GM18519 (cell line): ENCODE measurements at regions not wholly inside any gene's neighbourhood (a gene's known extent, or its start where the extent isn't known, plus 50 kb on each side); places are given as distances from the start of the nearest gene placed in this dataset.

Source experiments
- ATAC-seq: cut with Tn5 transposase; IDR thresholded peaks from one replicate; pipeline ENCODE4 v1.9.1; 2021; ENCODE audit warnings: mild to moderate bottlenecking, moderate library complexity; ENCODE audit not compliant: unreplicated experiment, low FRiP score

- ATAC-seq = no peak
Observed at GRCh38 chr9:21657966-21658667, 144.3 kb upstream of the MTAP start.

- ATAC-seq = no peak
Observed at GRCh38 chr9:21660976-21661375, 141.5 kb upstream of the MTAP start.

DNA sequence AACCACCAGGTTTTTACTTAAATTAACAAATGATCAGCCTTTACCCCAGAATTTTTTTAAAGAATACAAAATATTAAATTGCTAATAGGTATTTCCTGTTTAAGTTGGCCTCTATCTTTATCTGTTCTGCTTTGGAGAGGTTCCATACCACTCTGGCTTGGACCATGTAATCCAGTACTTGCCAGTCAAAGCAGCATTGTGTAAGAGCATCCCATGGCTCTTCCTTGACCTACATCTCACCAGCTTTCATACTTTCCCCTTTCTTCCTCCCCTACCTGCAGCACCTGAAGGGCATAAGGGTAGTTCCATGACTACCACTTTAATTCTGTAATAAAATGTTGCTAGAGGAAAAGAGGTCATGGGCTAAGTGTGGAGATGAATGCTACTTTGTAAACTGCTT lies 140.8 kb upstream of the MTAP start:
- no peak for ATAC-seq

- no peak for ATAC-seq
Observed at GRCh38 chr9:21668516-21668915, 133.9 kb upstream of the MTAP start.

- no peak for ATAC-seq
Observed at GRCh38 chr9:21669701-21670100, 132.7 kb upstream of the MTAP start.

DNA sequence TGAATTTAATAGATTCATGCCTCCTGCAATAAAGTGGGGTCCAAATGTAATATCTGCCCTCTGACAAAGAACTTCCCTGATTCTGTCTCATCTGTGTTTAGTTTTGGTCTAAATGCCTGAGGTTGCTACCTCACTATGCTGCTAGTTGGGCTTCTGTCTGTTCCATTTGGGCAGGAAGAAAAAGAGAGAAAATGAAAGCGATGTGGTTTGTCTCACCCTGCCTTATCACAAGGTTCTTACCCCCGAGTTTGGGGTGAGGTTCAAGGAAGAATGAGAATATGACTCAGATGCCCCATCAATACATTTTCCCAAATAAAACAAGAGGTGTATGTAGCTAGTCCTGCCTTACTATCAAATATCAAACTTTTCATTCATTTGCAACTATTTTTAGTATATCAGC lies 132.1 kb upstream of the MTAP start:
- ATAC-seq = no peak

GRCh38 chr9:21672140-21672539 lies 130.3 kb upstream of the MTAP start:
- ATAC-seq = no peak

DNA sequence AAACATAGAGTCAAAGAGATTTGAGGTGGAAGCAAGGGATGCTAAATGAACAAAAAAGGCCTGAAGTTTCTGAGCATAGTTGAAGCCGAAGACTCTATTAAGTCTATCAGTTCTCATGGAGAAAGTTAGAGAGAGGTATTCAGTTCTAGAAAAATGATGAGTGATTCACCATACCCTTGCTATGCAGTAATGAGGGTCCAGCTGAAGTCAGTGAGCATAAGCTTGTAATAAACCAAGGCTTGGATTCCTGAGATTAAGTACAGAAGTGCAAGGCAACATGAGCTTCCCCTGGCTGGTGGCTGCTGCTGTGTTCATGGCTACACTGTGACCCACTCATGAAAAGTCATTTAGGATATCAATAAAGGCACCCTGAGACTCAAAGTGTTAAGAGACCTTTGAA lies 129.7 kb upstream of the MTAP start:
- no peak for ATAC-seq

GRCh38 chr9:21674894-21675293 lies 127.5 kb upstream of the MTAP start:
- ATAC-seq = no peak

DNA sequence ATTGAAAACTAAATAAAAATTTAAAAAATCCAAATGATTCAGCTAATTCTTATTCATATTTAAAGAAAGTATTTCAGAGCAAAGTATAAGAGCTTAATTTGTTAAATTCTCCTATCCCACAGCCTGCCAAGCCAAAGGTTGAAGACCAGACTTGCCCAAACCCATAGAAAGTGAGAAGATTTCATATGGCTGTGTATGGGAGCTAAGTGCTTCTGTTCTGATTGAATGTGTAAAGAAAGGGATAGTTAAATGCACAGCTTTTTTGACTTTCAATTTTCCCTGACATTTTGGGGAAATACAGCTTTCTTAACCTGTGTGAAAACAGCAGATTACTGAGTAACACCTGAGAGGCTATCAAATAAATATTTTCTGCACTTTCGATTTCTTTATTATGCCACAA lies 125.0 kb upstream of the MTAP start:
- no peak for ATAC-seq

DNA sequence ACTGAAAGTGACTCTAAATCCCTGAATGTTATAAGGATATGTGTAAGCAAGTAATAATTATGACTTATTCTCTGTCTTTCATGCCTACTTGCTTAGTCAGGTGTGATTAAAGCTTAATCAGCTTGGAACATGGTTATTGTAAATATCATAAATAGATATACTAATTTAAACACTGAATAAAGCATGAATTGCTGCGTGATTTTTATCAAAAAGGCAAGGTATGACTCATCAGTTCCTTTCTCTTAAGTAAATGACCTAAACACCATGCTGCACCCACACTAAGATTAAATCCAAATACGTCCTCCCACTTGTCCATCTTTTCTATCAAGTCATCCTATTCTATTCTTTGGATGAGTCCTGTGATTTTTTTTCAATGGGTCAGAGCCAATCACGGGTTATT lies 124.6 kb upstream of the MTAP start:
- no peak for ATAC-seq

GRCh38 chr9:21679432-21679831 lies 123.0 kb upstream of the MTAP start:
- no peak for ATAC-seq

DNA sequence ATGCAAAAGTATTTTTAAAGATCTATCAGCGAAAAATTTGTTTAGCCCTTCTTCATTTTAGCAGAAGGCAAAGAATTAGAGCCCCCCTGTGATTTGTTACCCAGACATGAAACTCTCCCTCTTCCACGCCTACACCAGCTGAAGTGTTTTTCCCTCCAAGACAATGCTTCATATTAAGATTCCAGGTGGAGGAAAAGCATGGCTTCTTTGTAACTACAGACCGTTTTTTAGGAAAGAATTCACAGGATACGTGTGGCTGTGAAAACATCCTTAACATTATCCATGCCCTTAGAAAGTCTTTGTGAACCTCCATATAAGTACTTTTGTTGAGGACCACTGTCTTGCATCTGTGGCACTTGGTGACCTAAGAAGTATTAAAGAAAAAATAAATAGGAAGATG lies 121.8 kb upstream of the MTAP start:
- ATAC-seq = no peak

DNA sequence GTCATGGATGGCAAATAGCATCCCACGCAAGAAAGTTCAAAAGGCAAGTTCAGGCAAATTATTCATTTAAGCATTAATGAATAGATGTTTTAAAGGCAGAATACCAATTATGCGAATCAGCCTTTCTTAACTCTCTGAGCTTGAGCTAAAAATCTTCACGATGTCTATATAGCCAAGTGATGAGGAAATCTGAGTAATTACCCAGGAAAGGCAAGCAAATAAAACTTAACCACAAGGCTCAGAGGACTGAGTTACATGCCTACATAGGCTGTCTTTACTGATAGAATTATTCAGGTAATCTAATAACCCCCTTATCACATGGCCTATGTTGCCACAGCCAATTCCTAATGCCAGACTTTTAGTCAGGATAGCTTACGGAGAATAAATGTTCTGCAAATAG lies 120.8 kb upstream of the MTAP start:
- ATAC-seq = no peak

DNA sequence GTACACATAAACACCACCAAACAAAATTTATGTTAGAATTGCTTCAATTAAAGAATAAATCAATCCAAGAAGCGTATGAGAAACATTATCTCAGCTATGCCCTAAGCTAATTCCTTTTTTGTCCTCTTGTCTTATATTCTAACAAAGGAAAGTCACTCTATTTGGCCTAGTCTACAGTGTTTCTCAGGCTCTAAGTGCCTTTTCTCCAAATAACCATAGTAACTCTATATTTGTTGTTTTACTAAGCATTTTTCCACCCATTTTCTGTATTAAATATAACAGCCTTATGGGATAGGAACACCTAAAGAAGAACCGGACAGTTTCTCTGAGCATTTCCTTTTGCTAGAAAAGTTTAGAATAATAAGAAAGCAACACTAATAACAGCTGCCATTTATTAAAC lies 120.1 kb upstream of the MTAP start:
- ATAC-seq = no peak

DNA sequence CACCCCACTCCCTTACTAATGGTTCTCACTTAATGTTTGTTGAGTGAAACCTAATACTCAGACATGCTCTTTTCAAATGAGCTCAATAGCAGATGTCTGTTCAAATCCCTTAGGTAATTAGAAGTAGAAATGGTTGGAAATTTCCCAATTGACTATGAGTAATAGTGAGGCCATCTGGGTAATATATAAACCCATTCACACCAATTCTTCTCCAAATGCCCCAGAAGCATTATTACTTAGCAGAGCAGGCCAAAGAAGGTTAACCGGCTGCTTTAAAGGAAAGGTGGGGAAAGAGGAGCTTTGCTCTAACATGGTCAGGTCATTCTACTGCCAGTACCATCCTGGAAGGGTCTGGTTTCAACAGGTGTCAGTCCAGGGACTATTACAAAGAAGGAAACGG lies 119.5 kb upstream of the MTAP start:
- no peak for ATAC-seq

DNA sequence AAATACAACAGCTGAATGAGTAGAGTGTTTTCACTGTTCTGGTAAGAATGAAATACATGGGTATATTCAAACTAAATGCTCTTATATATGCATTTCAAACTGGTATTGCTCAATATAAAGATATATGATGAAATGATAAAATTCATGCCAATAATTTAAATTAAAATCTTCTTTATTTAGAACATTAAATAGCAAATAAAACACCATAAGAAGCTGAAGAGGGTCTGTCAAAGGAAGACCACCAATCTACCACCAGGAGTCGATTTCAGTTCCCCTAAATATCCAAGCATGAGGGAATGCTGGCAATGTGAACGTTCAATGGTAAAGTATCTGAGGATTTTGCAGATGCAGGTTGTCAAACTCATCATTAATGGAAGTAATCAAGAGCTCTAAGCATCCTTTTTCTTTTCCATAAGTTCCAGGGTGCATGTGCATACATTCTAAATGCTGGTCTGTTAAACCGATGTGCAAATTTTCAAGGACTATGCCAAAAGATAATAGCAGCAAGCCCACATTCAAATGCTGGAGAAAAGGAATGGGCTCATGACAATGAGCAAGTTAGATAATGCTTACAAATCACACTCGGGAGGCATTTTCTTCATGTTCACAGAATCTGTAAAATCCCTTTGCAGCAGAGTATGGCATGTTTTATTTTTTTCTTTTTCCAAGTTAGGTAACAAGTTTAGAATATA lies 118.8 kb upstream of the MTAP start:
- ATAC-seq = no peak

DNA sequence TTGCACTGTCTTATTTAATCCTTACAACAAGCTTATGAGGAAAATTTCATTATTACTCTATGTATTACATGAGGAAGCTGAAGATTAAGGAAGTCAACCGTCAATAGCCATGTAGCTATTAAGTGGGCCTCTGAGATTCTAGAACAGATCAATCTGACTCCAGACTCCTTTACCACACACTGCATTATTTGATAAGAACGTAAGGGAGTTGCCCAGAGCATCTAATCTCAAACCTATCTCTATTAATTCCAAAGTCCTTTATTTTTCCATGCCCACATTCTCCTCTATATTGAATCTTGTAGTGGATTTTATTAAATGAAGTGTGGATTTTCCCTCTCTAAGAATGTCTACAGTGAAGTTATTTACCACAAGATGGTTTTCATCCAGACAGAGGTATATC lies 118.2 kb upstream of the MTAP start:
- ATAC-seq = no peak

GRCh38 chr9:21684831-21685362 lies 117.5 kb upstream of the MTAP start:
- ATAC-seq = no peak

GRCh38 chr9:21685502-21685901 lies 116.9 kb upstream of the MTAP start:
- no peak for ATAC-seq

GRCh38 chr9:21686738-21687137 lies 115.7 kb upstream of the MTAP start:
- ATAC-seq = no peak

DNA sequence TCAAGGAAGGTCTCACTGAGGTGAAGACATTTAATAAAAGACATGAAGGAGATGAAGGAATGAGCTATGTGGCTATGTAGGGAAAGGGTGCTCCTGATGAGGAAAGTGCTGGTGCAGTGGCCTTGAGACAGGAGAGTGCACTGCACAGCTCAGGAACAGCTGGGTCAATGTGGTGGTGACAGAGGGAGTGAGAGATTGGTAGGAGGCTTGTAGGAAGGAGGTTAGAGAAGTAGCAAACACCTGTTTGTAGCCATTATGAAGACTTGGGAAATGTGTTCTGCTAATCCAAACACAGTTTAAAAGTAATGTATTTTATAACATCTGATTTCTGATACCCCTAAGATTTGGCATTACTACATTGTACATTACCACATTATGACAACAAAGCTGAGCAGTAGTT lies 115.1 kb upstream of the MTAP start:
- ATAC-seq = no peak
